NCI-H2171 treated with DMSO at 0.1 percent for 48 hours (cell line): ENCODE measurements at regions not wholly inside any gene's neighbourhood (a gene's known extent, or its start where the extent isn't known, plus 50 kb on each side); places are given as distances from the start of the nearest gene placed in this dataset.
"Not testable (repeated sequence)": the region's sequence is repeated elsewhere in the genome, so short reads cannot be mapped to it uniquely, and the experiment has no call there.

ENCODE experiments used
- DNase-seq: peaks from one replicate; lab custom pipeline; 2025; lab: John Stamatoyannopoulos, UW

- peak; percentile 80 for DNase-seq
Observed at GRCh38 chr2:2742726-2743125, 411.7 kb upstream of the MYT1L start.

GRCh38 chr2:2740238-2740775, 409.2 kb upstream of the MYT1L start:
- DNase-seq = no peak

GRCh38 chr2:2739231-2739795, 408.2 kb upstream of the MYT1L start:
- DNase-seq = no peak

GRCh38 chr2:2738684-2739083, 407.6 kb upstream of the MYT1L start:
- no peak for DNase-seq

GRCh38 chr2:2738276-2738675, 407.2 kb upstream of the MYT1L start:
- no peak for DNase-seq

GRCh38 chr2:2735041-2735440, 404.0 kb upstream of the MYT1L start:
- no peak for DNase-seq

GRCh38 chr2:2734308-2734707, 403.2 kb upstream of the MYT1L start:
- DNase-seq = no peak

- DNase-seq = no peak
Observed at GRCh38 chr2:2733818-2734217, 402.7 kb upstream of the MYT1L start.

GRCh38 chr2:2732331-2733119, 401.4 kb upstream of the MYT1L start:
- no peak for DNase-seq

GRCh38 chr2:2731816-2732284, 400.8 kb upstream of the MYT1L start:
- no peak for DNase-seq

- DNase-seq = peak; percentile 59
Observed at GRCh38 chr2:2731101-2731815, 400.2 kb upstream of the MYT1L start.

- no peak for DNase-seq
Observed at GRCh38 chr2:2730301-2730833, 399.3 kb upstream of the MYT1L start.

- no peak for DNase-seq
Observed at GRCh38 chr2:2729246-2729645, 398.2 kb upstream of the MYT1L start.

- DNase-seq = no peak
Observed at GRCh38 chr2:2728635-2729034, 397.6 kb upstream of the MYT1L start.

GRCh38 chr2:2727876-2728511, 396.9 kb upstream of the MYT1L start:
- no peak for DNase-seq

GRCh38 chr2:2726163-2726562, 395.1 kb upstream of the MYT1L start:
- no peak for DNase-seq

- no peak for DNase-seq
Observed at GRCh38 chr2:2723064-2723463, 392.0 kb upstream of the MYT1L start.

- DNase-seq = no peak
Observed at GRCh38 chr2:2721296-2721835, 390.3 kb upstream of the MYT1L start.

GRCh38 chr2:2720806-2721205, 389.7 kb upstream of the MYT1L start:
- DNase-seq = not testable (repeated sequence)

- DNase-seq = no peak
Observed at GRCh38 chr2:2720351-2720750, 389.3 kb upstream of the MYT1L start.

- no peak for DNase-seq
Observed at GRCh38 chr2:2719781-2720180, 388.7 kb upstream of the MYT1L start.

GRCh38 chr2:2719015-2719414, 387.9 kb upstream of the MYT1L start:
- no peak for DNase-seq
